Caco-2 (cell line): ENCODE measurements at regions not wholly inside any gene's neighbourhood (a gene's known extent, or its start where the extent isn't known, plus 50 kb on each side); places are given as distances from the start of the nearest gene placed in this dataset.
A peak's percentile ranks its signal among the peaks of the same experiment; 100 is the strongest.

Source experiments
- BruUV-seq: library from RNA; stranded (reverse); fragments of 400-500 nt; replicated peaks from 2 replicates; lab custom pipeline; 2021; lab: Mats Ljungman, UMichigan
- CTCF ChIA-PET: fragments of 300-600 bp; sonication (Branson Sonifier 250); formaldehyde crosslinking; loops from one replicate; lab custom pipeline; 2022; ENCODE audit warnings: antibody characterized with exemption; lab: Charles Lee
- POLR2A ChIA-PET: fragments of 300-600 bp; sonication (Branson Sonifier 250); formaldehyde crosslinking; loops from one replicate; lab custom pipeline; 2022; ENCODE audit warnings: antibody characterized with exemption; lab: Charles Lee
- DNase-seq, 2 experiments: peaks; one replicate each; pipeline versions ENCODE4 v3.0.0 to v3.0.0-alpha.2; 2020 to 2022
- H3K27me3 ChIP-seq: replicated peaks from 2 replicates; pipeline ENCODE4 v1.6.0; 2011; ENCODE audit warnings: low read length; ENCODE audit not compliant: control insufficient read depth, insufficient read depth
- H3K36me3 ChIP-seq: 2 replicates; pipeline ENCODE4 v1.5.1; 2011; ENCODE audit warnings: low read length; ENCODE audit not compliant: control insufficient read depth, insufficient read depth
- H3K4me1 ChIP-seq: fragments of 250-450 bp; sonication (Bioruptor Pico); 2 replicates; pipeline ENCODE4 v1.5.1; 2020; ENCODE audit warnings: mild to moderate bottlenecking
- H3K4me3 ChIP-seq: 2 replicates; pipeline ENCODE4 v1.5.1; 2011; ENCODE audit warnings: low read depth, mild to moderate bottlenecking, control low read depth, low read length
- H3K9me3 ChIP-seq: fragments of 250-450 bp; sonication (Bioruptor Pico); 2 replicates; pipeline ENCODE4 v1.5.1; 2020; ENCODE audit warnings: mild to moderate bottlenecking, moderate library complexity
- H3K27ac Mint-ChIP-seq: one replicate; pipeline ENCODE4 v1.8.0; 2022; ENCODE audit warnings: mixed read lengths; ENCODE audit not compliant: unreplicated experiment
- H3K27me3 Mint-ChIP-seq: one replicate; pipeline ENCODE4 v1.8.0; 2022; ENCODE audit warnings: mixed read lengths; ENCODE audit not compliant: insufficient read depth, unreplicated experiment
- H3K36me3 Mint-ChIP-seq: one replicate; pipeline ENCODE4 v1.8.0; 2022; ENCODE audit warnings: mild to moderate bottlenecking, mixed read lengths; ENCODE audit not compliant: insufficient read depth, unreplicated experiment
- H3K4me1 Mint-ChIP-seq: one replicate; pipeline ENCODE4 v1.8.0; 2022; ENCODE audit warnings: low read depth, mixed read lengths; ENCODE audit not compliant: unreplicated experiment
- H3K4me3 Mint-ChIP-seq: one replicate; pipeline ENCODE4 v1.8.0; 2022; ENCODE audit warnings: mild to moderate bottlenecking, moderate library complexity, mixed read lengths; ENCODE audit not compliant: unreplicated experiment
- H3K9me3 Mint-ChIP-seq: one replicate; pipeline ENCODE4 v1.8.0; 2022; ENCODE audit warnings: mixed read lengths; ENCODE audit not compliant: unreplicated experiment
- intact Hi-C: fragments of 100-400 bp; cut with micrococcal nuclease; formaldehyde crosslinking; loops from one replicate; pipeline ENCODE4 v1.10.0; 2022; ENCODE audit not compliant: unreplicated experiment
- TF ChIP-seq, protein P1 (sequence below), 2 experiments: fragments of 200-600 bp in 1 of 2; IDR thresholded peaks; 1 replicate in 1 of 2; 2 replicates in 1 of 2; pipeline versions ENCODE4 v1.5.1 to v1.8.0; 2011 to 2022; ENCODE audit warnings: antibody characterized with exemption in 1 of 2, control low read depth in 1 of 2, inconsistent platforms in 1 of 2, low read depth in 1 of 2, low read length in 1 of 2, mild to moderate bottlenecking in 1 of 2, moderate library complexity in 1 of 2; ENCODE audit not compliant: insufficient read depth in 1 of 2, severe bottlenecking in 1 of 2, unreplicated experiment in 1 of 2

DNA sequence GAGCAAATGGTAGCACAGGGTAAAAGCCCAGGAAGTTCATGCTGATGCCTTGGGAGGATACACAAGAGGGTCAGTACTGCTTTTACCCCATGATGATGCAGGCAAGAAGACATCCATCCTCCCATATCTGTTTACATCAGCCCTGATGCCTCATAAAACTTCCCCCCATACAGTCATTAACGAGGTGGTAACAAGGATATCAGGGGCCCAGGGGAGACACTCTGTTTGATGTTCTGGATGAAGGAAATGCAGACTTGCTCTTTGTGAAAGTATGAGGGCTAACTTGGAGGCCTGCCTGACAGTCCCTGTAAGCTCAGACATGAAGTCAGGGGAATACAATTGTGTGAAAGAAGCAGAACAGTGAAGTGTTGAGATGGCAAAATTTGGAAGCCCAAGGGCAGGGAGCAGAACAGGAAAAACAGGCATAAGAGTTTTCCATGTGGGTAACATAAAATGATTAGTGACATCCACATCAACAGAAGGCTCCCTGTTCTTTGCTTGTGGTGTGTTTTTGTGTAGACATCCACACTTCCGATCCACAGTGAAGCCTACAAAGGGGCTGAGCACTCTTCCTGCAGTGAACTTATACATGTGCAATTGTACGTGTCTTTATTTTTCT, 813.4 kb downstream of the MAFB start:
- Mint-ChIP-seq H3K4me1 (no peaks in the 10 kb centered on the region), H3K27ac (no peak overlapping the region), H3K36me3 (no peaks in the 10 kb centered on the region), H3K4me3 (no peak overlapping the region), H3K9me3 (no peaks in the 10 kb centered on the region), H3K27me3 (no peaks in the 10 kb centered on the region)
- Histone ChIP-seq H3K27me3 (no peaks in the 10 kb centered on the region), H3K36me3 (no peaks in the 10 kb centered on the region), H3K9me3 (no peaks in the 10 kb centered on the region), H3K4me1 (no peaks in the 10 kb centered on the region), H3K4me3 (no peak overlapping the region)
- intact Hi-C loops, result no loop called here
- ChIA-PET POLR2A (no interaction called here), CTCF (no interaction called here)
- DNase-seq, result no peak
- TF ChIP-seq, protein P1, sequence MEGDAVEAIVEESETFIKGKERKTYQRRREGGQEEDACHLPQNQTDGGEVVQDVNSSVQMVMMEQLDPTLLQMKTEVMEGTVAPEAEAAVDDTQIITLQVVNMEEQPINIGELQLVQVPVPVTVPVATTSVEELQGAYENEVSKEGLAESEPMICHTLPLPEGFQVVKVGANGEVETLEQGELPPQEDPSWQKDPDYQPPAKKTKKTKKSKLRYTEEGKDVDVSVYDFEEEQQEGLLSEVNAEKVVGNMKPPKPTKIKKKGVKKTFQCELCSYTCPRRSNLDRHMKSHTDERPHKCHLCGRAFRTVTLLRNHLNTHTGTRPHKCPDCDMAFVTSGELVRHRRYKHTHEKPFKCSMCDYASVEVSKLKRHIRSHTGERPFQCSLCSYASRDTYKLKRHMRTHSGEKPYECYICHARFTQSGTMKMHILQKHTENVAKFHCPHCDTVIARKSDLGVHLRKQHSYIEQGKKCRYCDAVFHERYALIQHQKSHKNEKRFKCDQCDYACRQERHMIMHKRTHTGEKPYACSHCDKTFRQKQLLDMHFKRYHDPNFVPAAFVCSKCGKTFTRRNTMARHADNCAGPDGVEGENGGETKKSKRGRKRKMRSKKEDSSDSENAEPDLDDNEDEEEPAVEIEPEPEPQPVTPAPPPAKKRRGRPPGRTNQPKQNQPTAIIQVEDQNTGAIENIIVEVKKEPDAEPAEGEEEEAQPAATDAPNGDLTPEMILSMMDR (IDR thresholded peaks at IDR 0.05; ENCODE audit: insufficient read depth in 1 of 2, low read depth in 1 of 2, low read length in 1 of 2, severe bottlenecking in 1 of 2, unreplicated experiment in 1 of 2), result no peak
- no TSS peak for BruUV-seq

- Histone ChIP-seq H3K4me3 (no peak overlapping the region), H3K4me1 (no peaks in the 10 kb centered on the region), H3K27me3 (no peaks in the 10 kb centered on the region), H3K9me3 (no peaks in the 10 kb centered on the region), H3K36me3 (no peaks in the 10 kb centered on the region)
- Mint-ChIP-seq H3K27ac (no peak overlapping the region), H3K36me3 (no peaks in the 10 kb centered on the region), H3K9me3 (no peaks in the 10 kb centered on the region), H3K4me1 (no peaks in the 10 kb centered on the region), H3K4me3 (no peak overlapping the region), H3K27me3 (no peaks in the 10 kb centered on the region)
- ChIA-PET CTCF (interaction anchor here (0.6 to 1.8 kb wide), 22 partner anchors 11 to 1143 kb away, joined by 3 to 19 read pairs (median 4); no protein-coding TSS in a partner anchor), POLR2A (no interaction called here)
- intact Hi-C loops, result loop anchor here (1.0 to 5.0 kb wide), 4 partner anchors 197 to 762 kb away; no protein-coding TSS in a partner anchor
- TF ChIP-seq, protein P1 (IDR thresholded peaks at IDR 0.05; ENCODE audit: insufficient read depth in 1 of 2, low read depth in 1 of 2, low read length in 1 of 2, severe bottlenecking in 1 of 2, unreplicated experiment in 1 of 2), result peak; percentile 94 to 96
- peak; percentile 87 to 92 for DNase-seq
- BruUV-seq, result no TSS peak
These were observed 814.8 kb downstream of the MAFB start for GRCh38 chr20:39874049-39874893.

DNA sequence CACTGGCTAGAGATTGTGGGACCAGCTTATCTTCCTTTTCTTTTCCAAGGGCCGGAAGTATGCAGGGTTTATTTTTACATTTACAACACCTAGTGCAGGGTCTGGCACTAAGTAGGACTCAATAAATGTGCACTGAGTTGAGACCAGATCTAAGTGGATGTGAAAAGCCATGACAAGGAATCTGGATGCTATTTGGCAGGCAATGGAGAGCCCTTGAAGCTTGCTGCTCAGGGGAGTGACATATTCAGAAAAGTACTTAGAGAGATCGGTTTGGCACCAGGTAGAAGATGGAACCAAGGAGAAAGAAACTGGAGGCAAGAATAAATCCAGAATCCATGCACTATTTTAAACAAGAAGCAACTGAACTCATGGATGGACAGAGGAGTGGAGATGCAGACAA, 815.8 kb downstream of the MAFB start:
- intact Hi-C loops, result loop anchor here (5.0 kb wide), 1 partner anchor 216 kb away; no protein-coding TSS in a partner anchor
- CTCF ChIA-PET, result interaction anchor here (0.6 to 1.8 kb wide), 16 partner anchors 10 to 761 kb away, joined by 3 to 19 read pairs (median 5); no protein-coding TSS in a partner anchor
- no peaks in the 10 kb centered on the region for H3K9me3 ChIP-seq
- no peaks in the 10 kb centered on the region for H3K36me3 ChIP-seq
- Mint-ChIP-seq H3K9me3 (no peaks in the 10 kb centered on the region), H3K27me3 (peaks cover under 1% of the 10 kb centered on the region), H3K4me3 (no peak overlapping the region), H3K36me3 (no peaks in the 10 kb centered on the region), H3K27ac (no peak overlapping the region), H3K4me1 (no peaks in the 10 kb centered on the region)
- no peaks in the 10 kb centered on the region for H3K27me3 ChIP-seq
- H3K4me3 ChIP-seq, result no peak overlapping the region
- BruUV-seq, result no TSS peak
- no peak for DNase-seq
- H3K4me1 ChIP-seq, result no peaks in the 10 kb centered on the region
- TF ChIP-seq, protein P1 (IDR thresholded peaks at IDR 0.05; ENCODE audit: insufficient read depth in 1 of 2, low read depth in 1 of 2, low read length in 1 of 2, severe bottlenecking in 1 of 2, unreplicated experiment in 1 of 2), result no peak
- POLR2A ChIA-PET, result no interaction called here
